Natural killer cell (primary cell): ENCODE measurements at regions not wholly inside any gene's neighbourhood (a gene's known extent, or its start where the extent isn't known, plus 50 kb on each side); places are given as distances from the start of the nearest gene placed in this dataset.
A peak's percentile ranks its signal among the peaks of the same experiment; 100 is the strongest.

Experiments
- ATAC-seq, 3 donors: fragments of 150-1000 bp in 2 of 3; fragments of 200-7000 bp in 1 of 3; cut with Tn5 transposase; 1 replicate in 1 of 3; 2 replicates in 2 of 3; pipeline ENCODE4 v1.10.0; 2021; ENCODE audit warnings: mild to moderate bottlenecking in 2 of 3, moderate library complexity in 2 of 3
- DNase-seq, 2 donors: peaks; one replicate each; pipeline versions ENCODE4 v3.0.0 to v3.0.0-alpha.2; 2013 to 2021; ENCODE audit warnings: mixed read lengths in 1 of 2
- H3K27ac ChIP-seq: one replicate; pipeline ENCODE4 v1.5.1; 2013; ENCODE audit warnings: mild to moderate bottlenecking, low read length
- H3K27me3 ChIP-seq: one replicate; pipeline ENCODE4 v1.6.1; 2013; ENCODE audit warnings: low read length; ENCODE audit not compliant: control insufficient read depth, insufficient read depth
- H3K36me3 ChIP-seq: one replicate; pipeline ENCODE4 v1.6.1; 2013; ENCODE audit warnings: low read length; ENCODE audit not compliant: control insufficient read depth, insufficient read depth
- H3K4me1 ChIP-seq: one replicate; pipeline ENCODE4 v1.6.1; 2013; ENCODE audit warnings: low read length; ENCODE audit not compliant: control insufficient read depth, insufficient read depth
- H3K4me3 ChIP-seq: one replicate; pipeline ENCODE4 v1.5.1; 2013; ENCODE audit warnings: low read length
- H3K9me3 ChIP-seq: one replicate; pipeline ENCODE4 v1.6.1; 2013; ENCODE audit warnings: low read length; ENCODE audit not compliant: control insufficient read depth, insufficient read depth
- H3K27ac Mint-ChIP-seq, 2 donors: one replicate each; pipeline ENCODE4 v1.8.0; 2022; ENCODE audit warnings: mild to moderate bottlenecking in 2 of 2, mixed read lengths in 2 of 2, moderate library complexity in 1 of 2
- H3K27me3 Mint-ChIP-seq, 2 donors: one replicate each; pipeline ENCODE4 v1.8.0; 2022; ENCODE audit warnings: low read depth in 2 of 2, mixed read lengths in 2 of 2
- H3K36me3 Mint-ChIP-seq: one replicate; pipeline ENCODE4 v1.8.0; 2022; ENCODE audit warnings: mixed read lengths
- H3K4me1 Mint-ChIP-seq, 2 donors: one replicate each; pipeline ENCODE4 v1.8.0; 2022; ENCODE audit warnings: mixed read lengths in 2 of 2
- H3K4me3 Mint-ChIP-seq: one replicate; pipeline ENCODE4 v1.8.0; 2022; ENCODE audit warnings: mild to moderate bottlenecking, moderate library complexity, mixed read lengths
- H3K9me3 Mint-ChIP-seq, 2 donors: one replicate each; pipeline ENCODE4 v1.8.0; 2022; ENCODE audit warnings: mixed read lengths in 2 of 2
- CTCF ChIP-seq: fragments of 200-600 bp; IDR thresholded peaks from one replicate; pipeline ENCODE4 v1.8.0; 2022; ENCODE audit warnings: antibody characterized with exemption
- WGBS: methylation state at CpG from one replicate; pipeline ENCODE4 v1.1.7; 2013; ENCODE audit warnings: missing lambda C conversion rate; ENCODE audit not compliant: insufficient coverage; 5-methylcytosine and 5-hydroxymethylcytosine counted together
- intact Hi-C: fragments of 100-400 bp; cut with micrococcal nuclease; formaldehyde crosslinking; loops from one replicate; pipeline ENCODE4 v1.14.2; 2022

DNA sequence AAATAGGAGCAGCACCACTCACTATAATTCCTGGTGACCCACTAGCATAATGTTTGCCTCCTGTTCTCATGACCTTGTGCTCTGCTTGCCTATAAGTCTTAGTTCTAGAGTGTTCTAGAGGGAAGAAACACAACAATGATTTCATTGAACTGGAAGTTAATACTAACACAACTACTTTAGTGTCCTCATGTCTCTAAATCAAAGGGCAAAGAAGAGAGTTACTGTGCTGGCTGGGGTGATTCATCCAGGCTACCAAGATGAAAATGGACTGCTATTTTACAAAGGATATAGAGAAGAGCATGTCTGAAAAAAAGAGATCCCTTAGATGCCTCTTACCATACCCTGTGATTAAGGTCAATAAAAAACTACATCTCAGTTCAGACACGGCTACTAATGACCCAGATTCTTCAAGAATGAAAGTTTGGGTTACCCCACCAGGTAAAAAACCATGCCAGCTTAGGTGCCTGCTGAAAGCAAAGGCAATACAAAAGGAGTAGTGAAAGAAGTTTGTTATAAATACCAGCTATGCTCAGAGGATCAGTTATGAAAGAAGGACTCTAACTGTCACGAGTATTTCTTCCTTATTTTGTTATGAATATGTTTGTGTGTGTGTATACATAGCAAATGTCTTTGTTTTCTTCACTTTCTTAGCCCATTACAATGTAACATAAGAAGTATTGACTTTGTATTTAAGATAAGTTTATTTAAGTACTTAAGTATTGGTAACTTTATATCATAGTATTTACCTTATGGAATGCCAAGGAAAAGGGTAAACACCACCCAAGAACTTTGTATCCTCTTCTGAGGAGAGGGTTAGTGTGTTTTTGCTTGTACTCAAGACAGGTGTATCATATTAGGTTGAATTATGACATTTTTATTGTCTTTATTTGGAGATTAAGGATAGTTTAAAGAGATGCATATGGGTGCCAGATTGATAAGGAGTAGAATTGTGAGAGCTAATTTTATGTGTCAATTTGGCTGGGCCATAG lies 314.1 kb upstream of the PTGER4 start:
- Histone ChIP-seq H3K9me3 (no peaks in the 10 kb centered on the region), H3K36me3 (no peaks in the 10 kb centered on the region), H3K4me3 (no peak overlapping the region), H3K27me3 (no peaks in the 10 kb centered on the region), H3K4me1 (peaks cover 7% of the 10 kb centered on the region), H3K27ac (no peak overlapping the region)
- TF ChIP-seq CTCF, result no peak
- no peak overlapping the region for H3K4me3 Mint-ChIP-seq
- H3K27ac Mint-ChIP-seq, result peak overlapping the region; percentile 39 to 70
- peaks cover 4 to 5% of the 10 kb centered on the region in 2 donors for H3K9me3 Mint-ChIP-seq
- H3K27me3 Mint-ChIP-seq, result no peaks in the 10 kb centered on the region
- no peak for ATAC-seq
- no peak for DNase-seq
- peaks cover 41 to 60% of the 10 kb centered on the region in 2 donors for H3K4me1 Mint-ChIP-seq
- intact Hi-C loops, result no loop called here
- H3K36me3 Mint-ChIP-seq, result peaks cover 19% of the 10 kb centered on the region
- 90% methylated on average over 1 of the region's 2 CpGs for WGBS

DNA sequence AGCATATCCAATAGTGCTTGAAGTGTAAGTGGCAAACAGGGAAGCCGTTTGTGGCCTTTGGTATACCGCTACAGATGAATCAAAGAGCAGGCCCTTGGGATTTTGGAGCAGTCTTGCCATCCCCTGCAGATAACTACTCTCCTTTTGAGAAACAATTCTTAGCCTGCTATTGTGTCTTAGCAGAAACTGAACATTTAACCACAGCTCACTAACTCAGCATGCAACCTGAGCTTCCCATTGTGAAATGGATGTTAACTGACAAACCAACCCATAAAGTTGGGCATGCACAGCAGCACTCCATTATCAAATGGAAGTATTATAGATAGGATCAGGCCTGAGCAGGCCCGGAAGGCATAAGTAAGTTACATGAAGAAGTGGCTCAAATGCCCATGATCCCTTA lies 315.3 kb upstream of the PTGER4 start:
- peaks cover 12% of the 10 kb centered on the region for H3K4me1 ChIP-seq
- Mint-ChIP-seq H3K4me1 (peaks cover 53 to 72% of the 10 kb centered on the region in 2 donors), H3K27me3 (no peaks in the 10 kb centered on the region), H3K27ac (peak overlapping the region in 1 of 2 donors; percentile 12), H3K36me3 (peaks cover 10% of the 10 kb centered on the region), H3K4me3 (no peak overlapping the region), H3K9me3 (peaks cover 3 to 4% of the 10 kb centered on the region in 2 donors)
- no peak for TF ChIP-seq CTCF
- no peak overlapping the region for H3K27ac ChIP-seq
- no peaks in the 10 kb centered on the region for H3K36me3 ChIP-seq
- no peaks in the 10 kb centered on the region for H3K9me3 ChIP-seq
- H3K27me3 ChIP-seq, result no peaks in the 10 kb centered on the region
- 98% methylated on average over 3 of the region's 3 CpGs for WGBS
- DNase-seq, result no peak
- intact Hi-C loops, result loop anchor here (5.0 kb wide), 1 partner anchor 208 kb away; no protein-coding TSS in a partner anchor
- no peak overlapping the region for H3K4me3 ChIP-seq
- ATAC-seq, result no peak

DNA sequence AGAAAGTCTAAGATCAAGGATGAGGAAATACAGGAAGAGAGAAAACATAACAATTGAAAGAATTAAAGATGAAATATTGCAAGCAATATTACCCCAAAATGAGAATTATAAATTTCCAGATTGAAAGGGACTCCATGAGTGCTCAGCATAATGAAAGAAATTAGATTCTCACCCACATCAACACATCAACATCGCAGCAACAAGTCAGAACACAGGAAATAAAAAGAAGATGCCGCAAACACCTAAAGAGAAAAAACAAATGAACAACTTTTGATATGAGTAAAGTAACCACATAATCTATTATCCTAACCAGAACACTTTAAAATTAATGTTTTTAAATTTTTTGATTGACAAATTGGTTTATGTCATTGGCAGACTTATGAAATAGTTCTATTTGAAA lies 318.3 kb upstream of the PTGER4 start:
- Histone ChIP-seq H3K27ac (peak overlapping the region; percentile 61), H3K27me3 (no peaks in the 10 kb centered on the region), H3K36me3 (no peaks in the 10 kb centered on the region), H3K4me3 (peak overlapping the region; percentile 13), H3K9me3 (no peaks in the 10 kb centered on the region), H3K4me1 (peaks cover 9% of the 10 kb centered on the region)
- H3K27me3 Mint-ChIP-seq, result no peaks in the 10 kb centered on the region
- H3K36me3 Mint-ChIP-seq, result peaks cover 10% of the 10 kb centered on the region
- DNase-seq (peak in 1 of 2 donors; percentile 65), ATAC-seq (peak; percentile 83 to 94 (median 87))
- H3K4me1 Mint-ChIP-seq, result peaks cover 65 to 74% of the 10 kb centered on the region in 2 donors
- TF ChIP-seq CTCF, result no peak
- H3K9me3 Mint-ChIP-seq, result peaks cover 3 to 4% of the 10 kb centered on the region in 2 donors
- intact Hi-C loops, result loop anchor here (1.0 to 5.0 kb wide), 6 partner anchors 17 to 319 kb away; no protein-coding TSS in a partner anchor
- H3K4me3 Mint-ChIP-seq, result peak overlapping the region; percentile 87
- peak overlapping the region; percentile 71 to 90 for H3K27ac Mint-ChIP-seq
- WGBS, result no CpG with 5 or more reads among the region's 2 CpGs
